BLaER1 treated with 17β-estradiol and CSF1 and Interleukin-3, amounts not matched to agents 10 nM and 100 nM (cell line): ENCODE measurements at regions not wholly inside any gene's neighbourhood (a gene's known extent, or its start where the extent isn't known, plus 50 kb on each side); places are given as distances from the start of the nearest gene placed in this dataset.
A peak's percentile ranks its signal among the peaks of the same experiment; 100 is the strongest.

Experiments
- H3K27ac ChIP-seq, 11 experiments: shearing (Covaris generic); formaldehyde crosslinking; 2 replicates each; pipeline ENCODE4 v1.8.1; 2022
- H3K27me3 ChIP-seq, 11 experiments: shearing (Covaris generic); formaldehyde crosslinking; 2 replicates each; pipeline ENCODE4 v1.8.1; 2022
- H3K36me3 ChIP-seq, 11 experiments: shearing (Covaris generic); formaldehyde crosslinking; 2 replicates each; pipeline ENCODE4 v1.8.1; 2022
- H3K4me1 ChIP-seq, 10 experiments: shearing (Covaris generic); formaldehyde crosslinking; 2 replicates each; pipeline ENCODE4 v1.8.1; 2022
- H3K4me2 ChIP-seq, 11 experiments: shearing (Covaris generic); formaldehyde crosslinking; 2 replicates each; pipeline ENCODE4 v1.8.1; 2022
- H3K4me3 ChIP-seq, 10 experiments: shearing (Covaris generic); formaldehyde crosslinking; 2 replicates each; pipeline ENCODE4 v1.8.1; 2022
- H3K9ac ChIP-seq, 11 experiments: shearing (Covaris generic); formaldehyde crosslinking; 2 replicates each; pipeline ENCODE4 v1.8.1; 2022
- H3K9me3 ChIP-seq, 11 experiments: shearing (Covaris generic); formaldehyde crosslinking; replicated peaks in 1 of 11; 2 replicates each; pipeline ENCODE4 v1.8.1; 2022
- H4K20me1 ChIP-seq, 11 experiments: shearing (Covaris generic); formaldehyde crosslinking; 2 replicates each; pipeline ENCODE4 v1.8.1; 2022
- Cebpa-rat ChIP-seq, 11 experiments: shearing (Covaris generic); IDR thresholded peaks; 2 replicates each; pipeline ENCODE4 v1.8.1; 2022

DNA sequence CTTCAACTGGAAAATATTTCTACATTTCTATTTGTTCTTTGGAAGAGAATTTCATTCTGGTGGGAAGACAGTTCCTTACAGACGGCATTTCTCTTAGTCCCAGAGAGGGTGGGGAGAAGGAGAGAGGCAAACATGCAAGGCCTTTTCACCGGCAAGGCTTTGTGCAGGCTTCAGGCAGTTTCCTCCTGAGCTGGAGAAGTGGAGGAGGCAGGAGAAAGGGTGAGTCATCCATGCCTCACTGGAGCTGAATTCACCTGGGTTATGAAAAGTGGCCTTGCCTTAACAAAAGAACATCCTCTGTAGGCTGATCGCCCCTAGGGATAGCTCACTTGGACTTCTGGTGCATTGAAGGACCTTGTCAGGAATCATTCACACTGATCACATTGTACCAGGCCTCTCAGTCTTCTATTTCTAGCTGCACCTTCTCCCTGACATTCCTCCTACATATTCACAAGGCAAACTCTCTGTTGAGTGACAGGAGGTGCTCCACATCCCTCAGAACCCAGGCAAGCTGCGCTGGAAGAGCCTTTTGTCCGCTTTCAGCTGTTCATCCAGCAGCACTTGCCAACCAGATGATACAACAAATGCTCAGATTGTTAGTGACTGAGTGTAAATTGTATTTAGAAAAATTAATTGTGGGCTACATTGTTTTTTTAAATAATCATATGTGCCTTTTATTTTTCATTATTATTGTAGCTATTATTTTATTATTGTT lies 796.1 kb downstream of the DCDC2C start:
- H3K36me3 ChIP-seq = no peaks in the 10 kb centered on the region
- H3K9ac ChIP-seq = no peak overlapping the region
- no peak overlapping the region for H3K4me2 ChIP-seq
- H3K27ac ChIP-seq = no peak overlapping the region
- H3K27me3 ChIP-seq = no peaks in the 10 kb centered on the region
- H3K9me3 ChIP-seq = no peaks in the 10 kb centered on the region
- no peak overlapping the region for H3K4me3 ChIP-seq
- no peaks in the 10 kb centered on the region for H4K20me1 ChIP-seq
- no peaks in the 10 kb centered on the region for H3K4me1 ChIP-seq
- no peak for TF ChIP-seq Cebpa-rat (IDR thresholded peaks at IDR 0.05)

DNA sequence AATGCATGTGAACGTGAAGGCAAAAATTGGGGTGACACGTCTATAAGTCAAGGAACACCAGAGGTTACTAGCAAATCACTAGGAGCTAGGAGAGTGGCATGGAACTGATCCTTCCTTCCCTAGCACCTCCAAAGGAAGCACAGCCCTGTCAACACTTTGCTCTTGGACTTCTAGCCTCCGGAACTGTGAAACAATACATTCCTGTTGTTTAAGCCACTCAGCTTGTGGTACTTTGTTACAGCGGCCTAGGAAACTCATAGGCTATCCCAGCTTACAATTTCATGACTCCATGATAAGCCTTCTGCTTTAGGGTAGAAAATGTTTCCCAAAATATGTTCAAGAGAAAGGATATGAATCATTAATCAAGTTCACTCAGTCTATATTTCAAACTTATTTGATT lies 798.1 kb downstream of the DCDC2C start:
- Histone ChIP-seq H3K36me3 (no peaks in the 10 kb centered on the region), H3K9ac (no peak overlapping the region), H3K4me2 (no peak overlapping the region), H3K27ac (no peak overlapping the region), H3K9me3 (no peaks in the 10 kb centered on the region), H3K4me3 (no peak overlapping the region), H4K20me1 (no peaks in the 10 kb centered on the region), H3K27me3 (no peaks in the 10 kb centered on the region), H3K4me1 (no peaks in the 10 kb centered on the region)
- no peak for TF ChIP-seq Cebpa-rat (IDR thresholded peaks at IDR 0.05)

DNA sequence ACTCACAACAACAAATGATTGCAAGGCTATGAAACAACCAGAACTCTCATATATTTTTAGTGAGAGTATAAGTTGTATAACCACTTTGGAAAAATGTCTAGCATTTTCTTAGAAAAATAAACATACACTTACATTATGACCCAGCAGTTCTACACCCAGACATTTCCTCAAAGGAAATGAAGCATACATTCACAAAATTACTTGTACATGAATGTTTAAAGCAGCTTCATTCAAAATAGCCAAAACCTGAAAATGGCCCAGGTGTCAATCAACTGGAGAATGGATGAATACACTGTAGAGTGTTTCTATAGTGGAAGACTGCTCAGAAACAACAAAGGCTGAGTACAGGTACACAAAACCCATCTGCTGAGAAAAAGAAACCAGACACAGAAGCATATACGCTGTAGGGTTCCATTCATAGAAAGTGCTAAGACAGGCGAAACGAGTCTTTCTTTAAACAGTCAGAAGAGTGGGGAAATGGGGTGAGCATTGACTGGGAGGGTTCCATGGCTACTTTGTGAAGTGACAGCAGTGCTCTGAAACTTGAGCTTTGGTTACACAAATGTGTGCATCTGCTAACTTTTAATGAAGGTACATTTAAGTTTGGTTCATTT lies 799.0 kb downstream of the DCDC2C start:
- no peak overlapping the region for H3K4me2 ChIP-seq
- no peaks in the 10 kb centered on the region for H3K27me3 ChIP-seq
- TF ChIP-seq Cebpa-rat (IDR thresholded peaks at IDR 0.05) = no peak
- H3K4me1 ChIP-seq = no peaks in the 10 kb centered on the region
- no peak overlapping the region for H3K4me3 ChIP-seq
- H3K27ac ChIP-seq = no peak overlapping the region
- no peaks in the 10 kb centered on the region for H4K20me1 ChIP-seq
- no peaks in the 10 kb centered on the region for H3K9me3 ChIP-seq
- no peaks in the 10 kb centered on the region for H3K36me3 ChIP-seq
- no peak overlapping the region for H3K9ac ChIP-seq

DNA sequence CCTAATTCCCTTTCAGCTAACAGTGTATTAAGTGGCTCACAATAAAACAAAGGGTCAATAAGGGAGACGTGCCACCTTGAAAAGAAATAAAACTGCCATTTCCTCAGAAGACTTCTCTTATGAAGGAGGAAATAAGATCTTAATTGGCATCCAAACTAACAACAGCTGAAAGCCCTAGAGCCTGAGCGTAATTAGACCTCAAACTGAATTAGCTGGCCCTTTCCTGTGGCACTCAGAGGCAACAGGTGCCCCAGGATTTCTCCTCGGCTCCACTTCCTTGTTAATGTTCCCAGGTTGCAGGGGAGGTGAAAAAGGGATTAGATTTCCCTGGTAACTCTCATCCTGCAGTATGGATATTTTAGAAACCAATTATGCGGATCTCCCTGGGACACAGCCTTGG lies 804.3 kb downstream of the DCDC2C start:
- Histone ChIP-seq H3K36me3 (no peaks in the 10 kb centered on the region), H4K20me1 (no peaks in the 10 kb centered on the region), H3K4me2 (no peak overlapping the region), H3K27me3 (no peaks in the 10 kb centered on the region), H3K27ac (no peak overlapping the region), H3K9ac (no peak overlapping the region), H3K4me3 (no peak overlapping the region), H3K4me1 (no peaks in the 10 kb centered on the region), H3K9me3 (0 out of 22 replicates have a peak, but pooled peaks cover 0 to 5% (median 0%) of the 10 kb centered on the region in 11 experiments)
- TF ChIP-seq Cebpa-rat (IDR thresholded peaks at IDR 0.05) = no peak

DNA sequence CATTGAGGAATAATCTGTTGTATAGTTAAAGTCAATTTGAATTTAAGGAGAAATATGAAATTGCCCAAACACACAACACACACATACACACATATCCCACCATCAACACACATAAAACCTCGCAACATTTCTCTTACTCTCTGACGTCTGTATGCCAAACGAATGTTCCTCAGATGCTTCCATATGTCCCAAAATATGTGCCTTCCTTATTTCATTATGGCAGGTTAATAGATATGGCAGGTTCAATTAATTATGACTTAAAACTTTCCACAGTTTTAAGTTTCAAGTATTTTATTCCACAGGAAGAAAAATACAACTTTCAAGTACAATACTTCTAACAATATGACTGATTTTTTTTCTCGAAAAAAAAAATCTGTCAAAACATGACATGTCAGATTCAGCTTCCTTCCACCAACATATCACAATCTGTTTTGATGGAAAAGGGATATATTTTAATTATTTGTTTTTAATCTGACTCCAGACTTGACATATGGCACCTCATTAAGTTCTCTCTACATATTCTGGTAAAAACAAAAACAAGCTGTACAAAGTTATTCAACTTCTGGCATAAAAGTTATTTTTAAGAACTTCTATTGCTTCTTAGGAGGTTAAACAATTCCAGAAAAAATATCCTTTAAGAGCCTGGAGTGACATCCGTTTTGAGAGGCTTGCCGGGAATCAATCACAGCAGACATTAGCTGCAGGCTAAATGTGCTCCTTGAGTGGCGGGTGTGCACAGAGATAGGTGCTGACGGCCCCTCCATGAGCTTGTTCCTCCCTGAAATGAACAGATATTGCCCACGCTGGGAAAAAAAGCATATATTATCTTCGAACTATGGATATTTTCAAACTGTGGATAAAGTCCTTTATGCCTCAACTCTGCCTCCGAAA lies 812.7 kb downstream of the DCDC2C start:
- Histone ChIP-seq H3K27me3 (no peaks in the 10 kb centered on the region), H3K9me3 (no peaks in the 10 kb centered on the region; a peak in 1 of 22 replicates), H3K27ac (no peak overlapping the region), H3K36me3 (no peaks in the 10 kb centered on the region), H3K4me2 (no peak overlapping the region), H3K9ac (no peak overlapping the region), H3K4me1 (no peaks in the 10 kb centered on the region), H3K4me3 (no peak overlapping the region), H4K20me1 (no peaks in the 10 kb centered on the region)
- TF ChIP-seq Cebpa-rat (IDR thresholded peaks at IDR 0.05) = no peak

DNA sequence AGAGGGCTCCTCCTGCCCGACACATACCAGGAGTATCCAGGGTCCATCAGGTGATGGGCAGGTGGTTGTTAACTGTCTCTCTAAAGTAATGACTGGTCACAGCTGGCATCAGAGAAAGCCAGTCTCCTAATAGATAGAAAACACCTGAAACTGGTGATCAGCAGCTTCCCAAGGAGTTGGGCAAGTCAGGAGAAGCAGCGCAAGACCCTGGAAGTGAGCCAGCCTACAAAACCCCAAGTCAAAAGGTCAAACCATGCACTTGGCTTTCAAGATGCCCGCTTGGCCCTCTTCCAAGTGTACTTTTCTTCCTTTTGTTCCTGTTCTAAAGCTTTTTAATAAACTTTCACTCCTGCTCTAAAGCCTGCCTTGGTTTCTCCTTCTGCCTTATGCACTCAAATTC lies 815.2 kb downstream of the DCDC2C start:
- TF ChIP-seq Cebpa-rat (IDR thresholded peaks at IDR 0.05) = no peak
- Histone ChIP-seq H3K27me3 (no peaks in the 10 kb centered on the region), H3K9ac (no peak overlapping the region), H4K20me1 (no peaks in the 10 kb centered on the region), H3K4me2 (no peak overlapping the region), H3K4me3 (no peak overlapping the region), H3K4me1 (no peaks in the 10 kb centered on the region), H3K9me3 (peaks cover 0 to 10% (median 0%) of the 10 kb centered on the region in 11 experiments; a peak in 4 of 22 replicates), H3K27ac (no peak overlapping the region), H3K36me3 (no peaks in the 10 kb centered on the region)

DNA sequence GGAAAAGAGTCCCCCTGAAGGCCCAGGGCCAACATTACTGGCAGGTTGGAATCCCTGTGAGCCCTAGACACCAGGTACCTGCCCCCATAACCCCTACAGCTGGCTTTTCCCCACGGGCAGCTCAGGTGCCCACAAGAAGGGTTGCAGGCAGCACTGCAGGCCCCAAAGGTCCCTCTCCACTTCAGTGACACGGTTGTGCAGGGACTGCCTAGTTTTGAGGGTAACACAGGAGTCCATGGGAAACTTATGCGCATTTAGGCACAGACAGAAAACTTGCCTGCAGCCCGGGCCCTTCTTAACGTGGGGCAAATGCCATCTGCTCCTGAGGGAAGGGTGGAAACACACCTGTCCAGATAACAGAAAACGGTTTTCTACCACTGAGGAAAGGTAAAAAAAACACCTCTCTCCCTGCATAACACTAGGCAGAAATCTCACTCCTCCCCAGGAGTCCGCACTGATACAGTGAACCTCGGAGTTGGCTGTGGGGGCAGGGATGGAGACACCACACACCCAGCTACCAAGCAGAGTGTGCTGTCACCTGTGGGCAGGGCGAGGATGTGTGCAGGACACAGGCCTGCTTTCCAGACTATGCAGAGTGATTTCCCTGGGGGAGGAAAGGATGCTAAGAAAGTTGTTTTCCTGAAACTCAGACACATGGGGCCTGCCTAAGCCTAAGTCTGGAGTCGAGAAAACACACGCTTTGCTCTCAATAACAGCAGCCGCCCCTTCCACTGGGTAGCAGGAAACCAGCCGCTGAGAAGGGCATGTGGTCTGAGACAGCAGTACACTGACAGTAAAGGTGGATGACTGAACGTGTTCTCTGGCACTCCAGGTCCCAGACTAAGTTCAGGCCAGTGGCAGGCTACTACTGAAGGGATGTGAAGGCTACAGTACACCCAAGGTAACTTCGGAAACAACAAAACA lies 819.4 kb downstream of the DCDC2C start:
- H3K4me1 ChIP-seq = peaks cover 0 to under 1% (median 0%) of the 10 kb centered on the region in 10 experiments; a peak in 5 of 20 replicates
- no peak overlapping the region for H3K27ac ChIP-seq
- H4K20me1 ChIP-seq = no peaks in the 10 kb centered on the region
- H3K36me3 ChIP-seq = no peaks in the 10 kb centered on the region
- H3K4me2 ChIP-seq = no peak overlapping the region
- H3K9ac ChIP-seq = no peak overlapping the region
- no peaks in the 10 kb centered on the region for H3K27me3 ChIP-seq
- peaks cover 0 to 10% (median 0%) of the 10 kb centered on the region in 11 experiments; a peak in 4 of 22 replicates for H3K9me3 ChIP-seq
- H3K4me3 ChIP-seq = no peak overlapping the region
- no peak for TF ChIP-seq Cebpa-rat (IDR thresholded peaks at IDR 0.05)

DNA sequence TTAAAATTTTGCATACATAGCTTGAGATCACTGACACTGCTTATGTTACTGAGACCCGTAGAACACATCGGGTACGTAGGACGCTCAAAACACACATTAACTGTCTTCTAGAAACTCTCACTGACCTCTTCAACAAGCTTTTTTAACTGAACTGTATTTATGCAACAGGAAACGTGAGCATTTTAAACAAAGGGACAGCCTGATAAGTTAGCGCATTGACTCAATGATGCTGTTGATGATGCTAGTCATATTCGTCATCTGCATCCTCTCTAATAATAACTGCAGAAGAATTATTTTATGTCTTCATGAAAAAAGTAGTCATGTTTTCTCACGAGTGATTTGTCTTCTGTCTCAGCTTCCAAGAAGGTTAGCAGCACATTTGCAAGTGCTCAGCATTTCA lies 824.0 kb downstream of the DCDC2C start:
- Histone ChIP-seq H3K27ac (no peak overlapping the region), H3K27me3 (no peaks in the 10 kb centered on the region), H3K9me3 (peaks cover 0 to 8% (median 0%) of the 10 kb centered on the region in 11 experiments; a peak in 3 of 22 replicates), H3K9ac (no peak overlapping the region), H3K4me1 (peaks cover 7 to 16% (median 12%) of the 10 kb centered on the region in 10 experiments; a peak in 19 of 20 replicates), H3K4me2 (peak overlapping the region in 1 of 11 experiments; percentile 45; a peak in 1 of 22 replicates), H3K4me3 (no peak overlapping the region), H4K20me1 (no peaks in the 10 kb centered on the region), H3K36me3 (no peaks in the 10 kb centered on the region)
- no peak for TF ChIP-seq Cebpa-rat (IDR thresholded peaks at IDR 0.05)
